GM23338 (cell line): ENCODE measurements at regions not wholly inside any gene's neighbourhood (a gene's known extent, or its start where the extent isn't known, plus 50 kb on each side); places are given as distances from the start of the nearest gene placed in this dataset.

Experiments
- CREB1 ChIP-seq: fragments of 250-450 bp; sonication (Bioruptor Pico); IDR thresholded peaks from 2 replicates; pipeline ENCODE4 v1.5.0; 2020; ENCODE audit warnings: low read depth, mild to moderate bottlenecking, moderate library complexity
- JUNB ChIP-seq: IDR thresholded peaks from one replicate; pipeline ENCODE4 v1.6.1; 2016; ENCODE audit warnings: antibody characterized with exemption; ENCODE audit not compliant: unreplicated experiment
- POLR2AphosphoS5 ChIP-seq: IDR thresholded peaks from 2 replicates; pipeline ENCODE4 v1.6.1; 2016; ENCODE audit warnings: antibody characterized with exemption, low read depth
- ZNF331 ChIP-seq: fragments of 250-450 bp; sonication (Bioruptor Pico); IDR thresholded peaks from 2 replicates; pipeline ENCODE4 v1.5.0; 2020; ENCODE audit warnings: low read depth, mild to moderate bottlenecking, moderate library complexity
- TF ChIP-seq, protein P1 (sequence below), 2 experiments: fragments of 200-600 bp in 1 of 2; sonication (generic) in 1 of 2; conservative IDR thresholded peaks; 2 replicates each; pipeline versions ENCODE4 v1.5.1 to v1.6.1; 2016 to 2017; ENCODE audit warnings: antibody characterized with exemption in 2 of 2, low read depth in 2 of 2, mild to moderate bottlenecking in 2 of 2, moderate library complexity in 1 of 2
- TF ChIP-seq, protein P2 (sequence below): IDR thresholded peaks from one replicate; pipeline ENCODE4 v1.6.1; 2018; ENCODE audit warnings: antibody characterized with exemption; ENCODE audit not compliant: unreplicated experiment

GRCh38 chr3:69458803-69459365 is 73.0 kb upstream of the FRMD4B start:
- TF ChIP-seq POLR2AphosphoS5, result no peak
- TF ChIP-seq, protein P1, sequence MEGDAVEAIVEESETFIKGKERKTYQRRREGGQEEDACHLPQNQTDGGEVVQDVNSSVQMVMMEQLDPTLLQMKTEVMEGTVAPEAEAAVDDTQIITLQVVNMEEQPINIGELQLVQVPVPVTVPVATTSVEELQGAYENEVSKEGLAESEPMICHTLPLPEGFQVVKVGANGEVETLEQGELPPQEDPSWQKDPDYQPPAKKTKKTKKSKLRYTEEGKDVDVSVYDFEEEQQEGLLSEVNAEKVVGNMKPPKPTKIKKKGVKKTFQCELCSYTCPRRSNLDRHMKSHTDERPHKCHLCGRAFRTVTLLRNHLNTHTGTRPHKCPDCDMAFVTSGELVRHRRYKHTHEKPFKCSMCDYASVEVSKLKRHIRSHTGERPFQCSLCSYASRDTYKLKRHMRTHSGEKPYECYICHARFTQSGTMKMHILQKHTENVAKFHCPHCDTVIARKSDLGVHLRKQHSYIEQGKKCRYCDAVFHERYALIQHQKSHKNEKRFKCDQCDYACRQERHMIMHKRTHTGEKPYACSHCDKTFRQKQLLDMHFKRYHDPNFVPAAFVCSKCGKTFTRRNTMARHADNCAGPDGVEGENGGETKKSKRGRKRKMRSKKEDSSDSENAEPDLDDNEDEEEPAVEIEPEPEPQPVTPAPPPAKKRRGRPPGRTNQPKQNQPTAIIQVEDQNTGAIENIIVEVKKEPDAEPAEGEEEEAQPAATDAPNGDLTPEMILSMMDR (conservative IDR thresholded peaks at IDR 0.05; ENCODE audit: low read depth in 2 of 2), result no peak
- no peak for TF ChIP-seq CREB1 (CRISPR knock-in tag)
- no peak for TF ChIP-seq ZNF331 (CRISPR knock-in tag)
- TF ChIP-seq JUNB, result no peak
- TF ChIP-seq, protein P2, sequence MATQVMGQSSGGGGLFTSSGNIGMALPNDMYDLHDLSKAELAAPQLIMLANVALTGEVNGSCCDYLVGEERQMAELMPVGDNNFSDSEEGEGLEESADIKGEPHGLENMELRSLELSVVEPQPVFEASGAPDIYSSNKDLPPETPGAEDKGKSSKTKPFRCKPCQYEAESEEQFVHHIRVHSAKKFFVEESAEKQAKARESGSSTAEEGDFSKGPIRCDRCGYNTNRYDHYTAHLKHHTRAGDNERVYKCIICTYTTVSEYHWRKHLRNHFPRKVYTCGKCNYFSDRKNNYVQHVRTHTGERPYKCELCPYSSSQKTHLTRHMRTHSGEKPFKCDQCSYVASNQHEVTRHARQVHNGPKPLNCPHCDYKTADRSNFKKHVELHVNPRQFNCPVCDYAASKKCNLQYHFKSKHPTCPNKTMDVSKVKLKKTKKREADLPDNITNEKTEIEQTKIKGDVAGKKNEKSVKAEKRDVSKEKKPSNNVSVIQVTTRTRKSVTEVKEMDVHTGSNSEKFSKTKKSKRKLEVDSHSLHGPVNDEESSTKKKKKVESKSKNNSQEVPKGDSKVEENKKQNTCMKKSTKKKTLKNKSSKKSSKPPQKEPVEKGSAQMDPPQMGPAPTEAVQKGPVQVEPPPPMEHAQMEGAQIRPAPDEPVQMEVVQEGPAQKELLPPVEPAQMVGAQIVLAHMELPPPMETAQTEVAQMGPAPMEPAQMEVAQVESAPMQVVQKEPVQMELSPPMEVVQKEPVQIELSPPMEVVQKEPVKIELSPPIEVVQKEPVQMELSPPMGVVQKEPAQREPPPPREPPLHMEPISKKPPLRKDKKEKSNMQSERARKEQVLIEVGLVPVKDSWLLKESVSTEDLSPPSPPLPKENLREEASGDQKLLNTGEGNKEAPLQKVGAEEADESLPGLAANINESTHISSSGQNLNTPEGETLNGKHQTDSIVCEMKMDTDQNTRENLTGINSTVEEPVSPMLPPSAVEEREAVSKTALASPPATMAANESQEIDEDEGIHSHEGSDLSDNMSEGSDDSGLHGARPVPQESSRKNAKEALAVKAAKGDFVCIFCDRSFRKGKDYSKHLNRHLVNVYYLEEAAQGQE, result no peak
